ENCODE measurements at regions not wholly inside any gene's neighbourhood (a gene's known extent, or its start where the extent isn't known, plus 50 kb on each side); places are given as distances from the start of the nearest gene placed in this dataset.

GRCh38 chr5:67414712-67415111 is 218.1 kb upstream of the CD180 start:
- DNase-seq (ENCODE audit: low read depth, low spot score) = no peak
- no peak for FAIRE-seq
- H2AFZ ChIP-seq (ENCODE audit: low read depth, low read length) = peak overlapping the region; percentile 43
- no peak overlapping the region for H3K9ac ChIP-seq (replicated peaks; ENCODE audit: extremely low read depth, insufficient read depth, low read length)
- peaks cover 23% of the 10 kb centered on the region for H3K4me1 ChIP-seq (ENCODE audit: control insufficient read depth, extremely low read depth, insufficient read depth, low read length)
- ChIA-PET POLR2A (no interaction called here), CTCF (interaction anchor here (1.2 to 1.7 kb wide), 2 partner anchors 169 to 838 kb away, joined by 6 to 7 read pairs; no protein-coding TSS in a partner anchor)
- TF ChIP-seq CTCF (IDR thresholded peaks at IDR 0.05; ENCODE audit: extremely low read depth in 1 of 2, insufficient read depth in 1 of 2, low read depth in 1 of 2, low read length in 2 of 2) = no peak
- TF ChIP-seq MAX (IDR thresholded peaks at IDR 0.05; ENCODE audit: insufficient read depth, insufficient read length) = no peak
- no peak for TF ChIP-seq MYC (IDR thresholded peaks at IDR 0.05; ENCODE audit: low read depth, low read length)
- no peak for TF ChIP-seq FOS (IDR thresholded peaks at IDR 0.05; ENCODE audit: borderline replicate concordance, insufficient read depth, low read length)
- TF ChIP-seq GATA2 (IDR thresholded peaks at IDR 0.05; ENCODE audit: insufficient read depth, insufficient read length, low read depth, low read length) = no peak
- TF ChIP-seq EZH2 (IDR thresholded peaks at IDR 0.05; ENCODE audit: borderline replicate concordance, low read depth, low read length, severe bottlenecking) = no peak
- no peak for TF ChIP-seq POLR2A (IDR thresholded peaks at IDR 0.05; ENCODE audit: low read depth, low read length)
- no peak for TF ChIP-seq POLR2AphosphoS5 (IDR thresholded peaks at IDR 0.05; ENCODE audit: insufficient read depth, low read depth, low read length)
- no peak for TF ChIP-seq JUN (IDR thresholded peaks at IDR 0.05; ENCODE audit: borderline replicate concordance, insufficient read depth, insufficient read length, low read depth)
- no peak overlapping the region for H3K4me3 ChIP-seq (replicated peaks in 1 of 3; ENCODE audit: insufficient read depth in 1 of 3, low read depth in 1 of 3, low read length in 3 of 3)
- no peaks in the 10 kb centered on the region for H3K9me1 ChIP-seq (replicated peaks; ENCODE audit: control insufficient read depth, extremely low read depth, insufficient read depth, low read length)
- no peaks in the 10 kb centered on the region for H3K27me3 ChIP-seq (ENCODE audit: control insufficient read depth in 2 of 2, insufficient read depth in 2 of 2, low read length in 2 of 2)
- H3K27ac ChIP-seq (ENCODE audit: insufficient read depth, low read depth, low read length) = peak overlapping the region; percentile 78
- dilution Hi-C loops (cut with MboI; ENCODE audit: extremely low pct_ligation_motif_present, low sequenced_read_pairs) (no loop called here), intact Hi-C loops (cut with micrococcal nuclease) (no loop called here)
- H4K20me1 ChIP-seq (replicated peaks; ENCODE audit: control insufficient read depth, extremely low read depth, insufficient read depth, low read length) = no peaks in the 10 kb centered on the region
- no peaks in the 10 kb centered on the region for H3K79me2 ChIP-seq (ENCODE audit: control insufficient read depth, insufficient read depth, low read length)
- H3K4me2 ChIP-seq (ENCODE audit: insufficient read depth, low read length) = peak overlapping the region; percentile 1
- H3K9me3 ChIP-seq (replicated peaks; ENCODE audit: control insufficient read depth, insufficient read depth, low read length) = no peaks in the 10 kb centered on the region
- BruUV-seq (replicated peaks) = no TSS peak
- H3K36me3 ChIP-seq (ENCODE audit: control insufficient read depth in 2 of 2, extremely low read depth in 1 of 2, insufficient read depth in 2 of 2, low read length in 2 of 2) = no peaks in the 10 kb centered on the region

Measured in endothelial cell of umbilical vein (primary cell).